Activated effector memory CD4-positive, alpha-beta T cell treated with Interleukin-2 at 50 U/mL for 16 hours (primary cell): ENCODE measurements at regions not wholly inside any gene's neighbourhood (a gene's known extent, or its start where the extent isn't known, plus 50 kb on each side); places are given as distances from the start of the nearest gene placed in this dataset.

Experiments
- DNase-seq: peaks from one replicate; pipeline ENCODE4 v3.0.0-alpha.2; 2020

DNA sequence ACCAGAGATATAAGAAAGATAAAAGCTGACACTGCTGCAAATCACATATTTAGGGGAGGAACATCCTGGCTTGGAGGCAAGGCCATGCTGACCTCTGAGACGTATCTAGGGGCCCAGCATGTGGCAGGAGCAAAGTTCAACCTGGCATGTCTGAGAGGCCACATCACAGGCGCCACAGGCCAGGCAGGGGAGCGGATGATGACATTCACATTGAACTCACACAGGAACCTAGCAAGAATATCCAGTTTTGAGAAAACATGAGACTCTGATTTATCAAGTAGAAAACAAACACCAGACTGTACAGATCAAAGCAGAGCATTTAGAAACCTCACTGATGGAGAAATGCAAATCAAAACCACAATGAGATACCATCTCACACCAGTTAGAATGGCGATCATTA lies 64.2 kb upstream of the STK32A start:
- DNase-seq = no peak

DNA sequence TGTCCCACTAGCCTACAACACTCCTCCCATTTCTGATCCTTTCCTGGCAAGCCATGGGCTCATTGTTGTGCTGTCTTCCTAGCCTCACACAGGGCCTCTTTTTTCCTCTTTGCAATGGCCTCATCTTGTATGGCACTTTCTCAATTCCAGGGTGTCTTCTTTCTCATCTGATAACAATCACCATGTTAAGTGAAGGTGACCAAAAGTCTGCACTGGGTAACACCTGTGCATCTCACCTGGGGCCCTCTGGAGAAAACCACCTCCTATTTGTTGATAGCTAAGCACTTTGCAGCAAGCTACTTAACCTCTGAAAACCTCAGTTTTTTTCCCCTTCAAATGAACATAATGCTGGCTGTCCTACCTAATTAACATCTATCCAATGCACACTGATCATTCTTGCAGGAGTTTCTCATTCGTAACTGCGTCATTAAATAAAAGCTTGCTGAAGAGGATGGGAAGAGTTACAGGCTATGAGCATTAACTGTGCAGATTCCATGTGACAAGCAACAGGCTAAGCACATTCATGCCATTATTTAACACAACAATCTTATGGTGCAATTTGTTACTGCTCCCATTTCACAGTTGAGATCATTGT lies 60.1 kb upstream of the STK32A start:
- no peak for DNase-seq

DNA sequence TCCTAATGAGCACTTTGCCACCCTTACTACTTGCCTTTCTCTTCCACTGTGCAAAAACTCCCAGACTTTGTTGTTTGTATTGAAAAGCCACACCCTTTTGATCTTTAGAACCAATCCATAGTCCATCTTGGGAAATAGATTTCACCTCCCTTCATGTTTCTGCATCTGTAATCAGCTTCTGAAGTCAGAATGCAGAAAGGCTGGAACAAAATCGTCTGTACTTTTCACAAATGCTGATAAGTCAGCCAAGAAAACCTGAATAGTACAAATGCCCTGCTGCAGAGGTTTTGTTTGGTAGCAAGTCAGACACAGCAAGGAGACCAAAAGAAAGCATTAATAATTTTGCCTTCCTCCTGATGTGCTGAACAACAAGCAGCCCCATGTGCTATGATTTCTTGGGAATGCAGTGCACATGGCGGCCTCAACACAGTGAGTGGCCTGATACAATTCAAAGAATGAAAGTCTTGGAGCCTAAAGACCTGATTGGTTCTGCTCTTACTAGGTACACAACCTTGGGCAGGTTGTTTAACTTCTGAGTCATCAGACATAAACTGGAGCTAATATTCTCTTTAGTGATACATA lies 59.2 kb upstream of the STK32A start:
- DNase-seq = no peak

DNA sequence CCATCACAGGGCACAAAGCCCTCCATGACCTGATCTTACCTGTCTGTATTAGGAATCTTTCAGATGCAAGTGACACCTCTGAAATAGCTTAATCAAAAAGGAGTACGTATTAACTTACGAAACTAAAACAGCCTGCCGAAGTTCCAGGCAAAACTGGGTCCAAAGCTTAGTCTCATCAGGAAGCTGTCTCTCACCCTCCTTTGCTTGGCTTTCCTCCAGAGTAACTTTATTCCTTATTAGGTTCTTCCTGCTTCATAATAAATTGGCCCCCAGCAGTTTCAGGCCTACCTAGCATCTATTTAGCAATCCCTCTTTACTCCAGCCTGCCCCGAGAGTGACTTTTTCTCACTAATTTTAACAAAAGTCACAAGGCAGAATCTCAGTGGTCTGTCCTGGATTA lies 58.4 kb upstream of the STK32A start:
- no peak for DNase-seq

DNA sequence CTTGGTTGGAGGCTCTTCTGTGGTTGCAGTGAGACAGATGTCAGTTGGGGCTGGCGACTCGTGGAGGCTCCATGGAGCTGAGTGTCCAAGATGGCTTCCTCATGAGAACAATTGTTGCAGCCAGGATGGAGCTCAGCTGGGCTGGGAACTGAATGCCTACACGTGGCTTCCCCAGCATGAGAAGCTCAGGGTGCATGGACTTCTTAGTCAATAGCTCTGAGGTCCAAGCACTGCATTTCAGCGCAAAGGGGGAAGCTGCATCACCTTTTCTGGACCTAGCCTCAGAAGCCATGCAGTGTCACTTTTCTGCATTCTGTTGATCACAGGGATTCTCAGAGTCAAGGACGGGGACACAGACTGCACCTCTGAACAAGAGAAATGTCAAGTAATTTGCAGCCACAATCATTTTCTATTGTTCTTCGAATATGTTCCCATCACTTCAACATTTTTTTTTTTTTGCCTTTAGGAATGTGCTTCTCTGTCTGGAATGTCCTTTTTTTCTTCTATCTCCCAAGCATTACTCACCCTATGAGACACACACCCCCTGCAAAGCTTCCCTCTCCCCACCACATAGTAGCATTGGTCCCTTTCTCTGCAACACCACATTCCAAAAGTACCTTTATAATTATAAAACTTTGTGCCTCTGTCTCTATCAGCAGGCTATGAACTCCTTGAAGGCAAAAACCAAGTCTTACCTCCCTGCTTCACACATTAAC lies 57.5 kb upstream of the STK32A start:
- DNase-seq = no peak

DNA sequence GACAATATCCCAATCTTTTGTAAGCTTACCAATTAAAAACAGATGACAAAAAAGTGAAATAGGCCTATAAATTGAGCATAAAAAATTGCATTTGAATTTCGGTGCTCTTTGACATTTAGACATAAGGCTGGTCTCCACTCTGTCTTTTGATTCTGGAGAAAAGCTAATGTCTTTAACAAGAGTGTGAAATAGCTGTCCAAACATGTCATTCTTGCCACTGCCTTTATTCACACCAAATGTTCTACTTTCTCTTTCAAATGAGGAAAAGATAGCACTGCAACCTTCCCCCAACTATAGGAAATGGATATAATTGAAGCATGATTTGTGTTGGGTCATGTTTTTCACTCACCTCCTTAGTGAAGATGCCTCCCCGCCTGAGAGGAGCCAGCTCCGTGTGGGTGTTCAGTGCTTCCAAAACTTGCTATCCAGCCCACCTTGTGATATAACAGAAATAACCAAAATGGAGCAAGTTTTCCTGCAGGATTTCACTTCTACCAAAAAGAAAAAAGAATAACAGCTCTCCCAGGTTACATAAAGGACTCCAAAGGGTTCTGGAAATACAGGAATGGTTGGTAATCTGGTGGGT lies 55.2 kb upstream of the STK32A start:
- DNase-seq = no peak

DNA sequence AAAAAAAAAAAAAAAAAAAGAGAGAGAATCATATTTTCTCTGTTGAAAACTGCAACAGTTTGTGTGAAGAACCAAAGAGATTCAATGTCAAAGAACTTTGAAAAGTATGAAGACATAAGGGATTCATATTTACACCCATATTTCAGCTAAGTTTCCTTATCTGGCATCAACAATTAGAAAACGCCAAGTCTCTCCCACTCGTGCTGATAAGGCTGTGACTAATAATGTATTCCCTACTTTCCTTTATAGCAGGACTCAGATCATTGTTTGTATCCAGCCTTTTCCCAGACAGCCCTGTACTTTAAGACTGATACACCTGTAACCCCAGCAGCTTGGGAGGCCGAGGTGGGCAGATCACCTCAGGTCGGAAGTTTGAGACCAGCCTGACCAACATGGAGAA lies 54.1 kb upstream of the STK32A start:
- DNase-seq = no peak
